Neural cell (in vitro differentiated cells): ENCODE measurements at regions not wholly inside any gene's neighbourhood (a gene's known extent, or its start where the extent isn't known, plus 50 kb on each side); places are given as distances from the start of the nearest gene placed in this dataset.

Experiments
- EZH2 ChIP-seq: fragments of 200-600, 300-800 bp; shearing (Covaris generic), sonication (generic); IDR thresholded peaks from 2 replicates; pipeline ENCODE4 v1.6.1; 2014; ENCODE audit warnings: antibody characterized with exemption, low read length, borderline replicate concordance, mild to moderate bottlenecking; ENCODE audit not compliant: insufficient read depth, poor library complexity, severe bottlenecking
- MXI1 ChIP-seq: fragments of 450-650 bp; conservative IDR thresholded peaks from 2 replicates; pipeline ENCODE4 v1.6.1; 2014; ENCODE audit warnings: antibody characterized with exemption, mild to moderate bottlenecking; ENCODE audit not compliant: poor library complexity, severe bottlenecking
- TF ChIP-seq, protein P1 (sequence below): fragments of 450-650 bp; IDR thresholded peaks from 2 replicates; pipeline ENCODE4 v1.5.1; 2014; ENCODE audit warnings: antibody characterized with exemption, mild to moderate bottlenecking, moderate library complexity; ENCODE audit not compliant: poor library complexity, severe bottlenecking
- TF ChIP-seq, protein P2 (sequence below): IDR thresholded peaks from 2 replicates; pipeline ENCODE4 v1.6.1; 2012; ENCODE audit warnings: borderline replicate concordance

DNA sequence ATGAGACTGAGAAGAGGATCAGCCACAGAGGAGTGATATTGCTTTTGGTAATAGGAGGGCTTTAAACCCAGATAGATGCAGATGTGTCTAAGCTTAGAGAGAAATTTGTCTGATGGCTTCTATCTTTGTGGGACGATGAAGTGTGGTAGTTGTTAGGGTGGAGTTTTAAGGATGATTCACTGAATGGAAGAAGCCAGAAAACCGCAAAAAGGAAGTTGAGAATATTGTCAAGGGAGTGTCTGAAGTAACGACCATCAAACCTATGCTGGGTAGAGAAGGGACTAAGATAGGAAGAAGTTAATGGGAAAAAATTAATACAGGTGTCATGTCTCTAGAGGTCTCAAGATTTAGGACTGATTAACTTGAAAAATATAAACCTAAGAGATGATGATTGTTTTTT lies 195.6 kb upstream of the MC4R start:
- TF ChIP-seq, protein P1, sequence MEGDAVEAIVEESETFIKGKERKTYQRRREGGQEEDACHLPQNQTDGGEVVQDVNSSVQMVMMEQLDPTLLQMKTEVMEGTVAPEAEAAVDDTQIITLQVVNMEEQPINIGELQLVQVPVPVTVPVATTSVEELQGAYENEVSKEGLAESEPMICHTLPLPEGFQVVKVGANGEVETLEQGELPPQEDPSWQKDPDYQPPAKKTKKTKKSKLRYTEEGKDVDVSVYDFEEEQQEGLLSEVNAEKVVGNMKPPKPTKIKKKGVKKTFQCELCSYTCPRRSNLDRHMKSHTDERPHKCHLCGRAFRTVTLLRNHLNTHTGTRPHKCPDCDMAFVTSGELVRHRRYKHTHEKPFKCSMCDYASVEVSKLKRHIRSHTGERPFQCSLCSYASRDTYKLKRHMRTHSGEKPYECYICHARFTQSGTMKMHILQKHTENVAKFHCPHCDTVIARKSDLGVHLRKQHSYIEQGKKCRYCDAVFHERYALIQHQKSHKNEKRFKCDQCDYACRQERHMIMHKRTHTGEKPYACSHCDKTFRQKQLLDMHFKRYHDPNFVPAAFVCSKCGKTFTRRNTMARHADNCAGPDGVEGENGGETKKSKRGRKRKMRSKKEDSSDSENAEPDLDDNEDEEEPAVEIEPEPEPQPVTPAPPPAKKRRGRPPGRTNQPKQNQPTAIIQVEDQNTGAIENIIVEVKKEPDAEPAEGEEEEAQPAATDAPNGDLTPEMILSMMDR: no peak
- TF ChIP-seq, protein P2, sequence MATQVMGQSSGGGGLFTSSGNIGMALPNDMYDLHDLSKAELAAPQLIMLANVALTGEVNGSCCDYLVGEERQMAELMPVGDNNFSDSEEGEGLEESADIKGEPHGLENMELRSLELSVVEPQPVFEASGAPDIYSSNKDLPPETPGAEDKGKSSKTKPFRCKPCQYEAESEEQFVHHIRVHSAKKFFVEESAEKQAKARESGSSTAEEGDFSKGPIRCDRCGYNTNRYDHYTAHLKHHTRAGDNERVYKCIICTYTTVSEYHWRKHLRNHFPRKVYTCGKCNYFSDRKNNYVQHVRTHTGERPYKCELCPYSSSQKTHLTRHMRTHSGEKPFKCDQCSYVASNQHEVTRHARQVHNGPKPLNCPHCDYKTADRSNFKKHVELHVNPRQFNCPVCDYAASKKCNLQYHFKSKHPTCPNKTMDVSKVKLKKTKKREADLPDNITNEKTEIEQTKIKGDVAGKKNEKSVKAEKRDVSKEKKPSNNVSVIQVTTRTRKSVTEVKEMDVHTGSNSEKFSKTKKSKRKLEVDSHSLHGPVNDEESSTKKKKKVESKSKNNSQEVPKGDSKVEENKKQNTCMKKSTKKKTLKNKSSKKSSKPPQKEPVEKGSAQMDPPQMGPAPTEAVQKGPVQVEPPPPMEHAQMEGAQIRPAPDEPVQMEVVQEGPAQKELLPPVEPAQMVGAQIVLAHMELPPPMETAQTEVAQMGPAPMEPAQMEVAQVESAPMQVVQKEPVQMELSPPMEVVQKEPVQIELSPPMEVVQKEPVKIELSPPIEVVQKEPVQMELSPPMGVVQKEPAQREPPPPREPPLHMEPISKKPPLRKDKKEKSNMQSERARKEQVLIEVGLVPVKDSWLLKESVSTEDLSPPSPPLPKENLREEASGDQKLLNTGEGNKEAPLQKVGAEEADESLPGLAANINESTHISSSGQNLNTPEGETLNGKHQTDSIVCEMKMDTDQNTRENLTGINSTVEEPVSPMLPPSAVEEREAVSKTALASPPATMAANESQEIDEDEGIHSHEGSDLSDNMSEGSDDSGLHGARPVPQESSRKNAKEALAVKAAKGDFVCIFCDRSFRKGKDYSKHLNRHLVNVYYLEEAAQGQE: no peak
- TF ChIP-seq MXI1 (no peak), EZH2 (no peak)
